ENCODE measurements at regions not wholly inside any gene's neighbourhood (a gene's known extent, or its start where the extent isn't known, plus 50 kb on each side); places are given as distances from the start of the nearest gene placed in this dataset.

DNA sequence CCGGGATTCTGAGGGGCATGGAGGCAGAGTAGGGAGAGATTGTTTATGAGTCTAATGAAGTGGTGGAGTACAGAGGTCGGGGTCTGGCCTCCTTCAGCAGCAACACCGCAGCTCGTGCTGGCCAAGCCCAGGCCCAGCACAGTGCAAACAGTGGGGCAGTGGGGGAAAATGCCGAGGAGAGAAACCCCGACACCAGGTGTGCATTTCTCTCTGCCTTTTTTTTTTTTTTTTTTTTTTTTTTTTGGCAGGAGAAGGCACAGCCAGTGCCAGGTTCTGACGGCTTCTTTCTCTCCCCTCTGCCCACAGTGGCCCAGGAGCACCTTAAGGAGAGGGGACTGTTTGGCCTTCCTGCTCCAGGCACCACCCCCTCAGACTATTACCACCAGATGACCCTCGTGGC, 219.3 kb downstream of the GLI2 start:
- H3K9me3 ChIP-seq = no peaks in the 10 kb centered on the region
- TF ChIP-seq POLR2A (IDR thresholded peaks at IDR 0.05) (no peak), EP300 (IDR thresholded peaks at IDR 0.05) (no peak)
- TF ChIP-seq, protein P1, sequence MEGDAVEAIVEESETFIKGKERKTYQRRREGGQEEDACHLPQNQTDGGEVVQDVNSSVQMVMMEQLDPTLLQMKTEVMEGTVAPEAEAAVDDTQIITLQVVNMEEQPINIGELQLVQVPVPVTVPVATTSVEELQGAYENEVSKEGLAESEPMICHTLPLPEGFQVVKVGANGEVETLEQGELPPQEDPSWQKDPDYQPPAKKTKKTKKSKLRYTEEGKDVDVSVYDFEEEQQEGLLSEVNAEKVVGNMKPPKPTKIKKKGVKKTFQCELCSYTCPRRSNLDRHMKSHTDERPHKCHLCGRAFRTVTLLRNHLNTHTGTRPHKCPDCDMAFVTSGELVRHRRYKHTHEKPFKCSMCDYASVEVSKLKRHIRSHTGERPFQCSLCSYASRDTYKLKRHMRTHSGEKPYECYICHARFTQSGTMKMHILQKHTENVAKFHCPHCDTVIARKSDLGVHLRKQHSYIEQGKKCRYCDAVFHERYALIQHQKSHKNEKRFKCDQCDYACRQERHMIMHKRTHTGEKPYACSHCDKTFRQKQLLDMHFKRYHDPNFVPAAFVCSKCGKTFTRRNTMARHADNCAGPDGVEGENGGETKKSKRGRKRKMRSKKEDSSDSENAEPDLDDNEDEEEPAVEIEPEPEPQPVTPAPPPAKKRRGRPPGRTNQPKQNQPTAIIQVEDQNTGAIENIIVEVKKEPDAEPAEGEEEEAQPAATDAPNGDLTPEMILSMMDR (IDR thresholded peaks at IDR 0.05) = no peak
- no peaks in the 10 kb centered on the region for H3K27me3 ChIP-seq
- DNase-seq = no peak
- peaks cover 11% of the 10 kb centered on the region for H3K4me1 ChIP-seq (ENCODE audit: insufficient read depth)
- H3K36me3 ChIP-seq = no peaks in the 10 kb centered on the region
- H3K27ac ChIP-seq = no peak overlapping the region
- intact Hi-C loops (cut with DNase I) = no loop called here
- no peak overlapping the region for H3K4me3 ChIP-seq
- 43 to 55% (median 51%) methylated on average over 8 of the region's 8 CpGs for WGBS, 3 donors

DNA sequence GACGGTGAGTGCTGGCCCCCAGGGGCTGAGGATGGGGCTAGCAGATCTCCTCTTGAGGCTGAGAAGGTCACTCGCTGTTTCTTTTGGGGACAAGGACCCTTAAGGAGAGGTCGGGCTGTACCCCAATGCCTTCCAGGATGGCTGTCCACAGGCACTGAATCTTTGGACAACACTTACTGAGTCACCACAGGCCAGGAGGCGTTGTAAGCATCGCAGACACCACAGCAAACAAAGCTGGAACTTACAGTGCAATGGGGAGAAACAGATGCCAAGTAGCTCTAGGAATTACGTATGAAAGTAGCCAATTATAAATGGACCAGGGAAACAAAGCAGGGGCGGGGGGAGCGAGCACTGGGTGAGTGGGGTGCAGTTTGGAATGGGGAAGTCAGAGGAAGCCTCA, 219.8 kb downstream of the GLI2 start:
- WGBS, 3 donors = 78 to 80% (median 78%) methylated on average over 8 of the region's 8 CpGs
- intact Hi-C loops (cut with DNase I) = no loop called here
- no peak overlapping the region for H3K4me3 ChIP-seq
- H3K36me3 ChIP-seq = no peaks in the 10 kb centered on the region
- H3K9me3 ChIP-seq = no peaks in the 10 kb centered on the region
- H3K27ac ChIP-seq = no peak overlapping the region
- no peak for DNase-seq
- TF ChIP-seq EP300 (IDR thresholded peaks at IDR 0.05) = no peak
- no peak for TF ChIP-seq POLR2A (IDR thresholded peaks at IDR 0.05)
- TF ChIP-seq, protein P1 (IDR thresholded peaks at IDR 0.05) = no peak
- no peaks in the 10 kb centered on the region for H3K27me3 ChIP-seq
- H3K4me1 ChIP-seq (ENCODE audit: insufficient read depth) = peaks cover 11% of the 10 kb centered on the region

DNA sequence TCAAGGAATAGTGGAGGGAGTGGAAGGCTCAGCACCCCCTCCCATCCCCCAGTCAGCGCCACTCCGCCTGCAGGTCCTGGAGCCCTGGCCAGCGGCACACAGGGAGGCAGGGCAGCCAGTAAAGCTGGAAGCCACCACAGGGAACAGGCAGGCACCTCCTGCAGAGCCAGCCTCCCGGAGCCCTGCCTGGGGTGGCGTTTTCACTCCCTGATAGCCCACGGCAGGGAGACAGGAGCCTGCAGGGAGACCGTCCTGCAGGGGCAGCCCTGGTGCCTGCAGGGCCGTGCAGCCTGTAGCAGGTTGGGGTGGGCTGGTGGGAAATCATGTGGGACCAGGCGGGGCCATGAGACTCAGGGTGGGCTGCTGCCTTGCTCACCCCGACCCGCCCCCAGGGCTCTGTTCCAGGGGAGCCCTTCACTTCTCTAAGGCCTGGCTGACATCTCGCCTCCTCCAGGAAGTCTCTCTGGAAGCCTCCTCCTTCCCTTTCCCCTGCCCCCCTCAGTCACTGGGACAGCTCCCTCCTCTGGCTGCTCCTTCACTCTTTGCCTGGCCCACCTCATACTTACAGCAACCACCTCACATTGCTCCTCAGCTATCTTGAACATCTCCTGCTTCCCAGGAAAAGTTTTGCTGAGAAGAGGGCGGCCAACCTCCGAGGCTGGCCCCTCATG, 221.0 kb downstream of the GLI2 start:
- WGBS, 3 donors = 89 to 95% (median 94%) methylated on average over 14 of the region's 14 CpGs
- DNase-seq = no peak
- intact Hi-C loops (cut with DNase I) = no loop called here

DNA sequence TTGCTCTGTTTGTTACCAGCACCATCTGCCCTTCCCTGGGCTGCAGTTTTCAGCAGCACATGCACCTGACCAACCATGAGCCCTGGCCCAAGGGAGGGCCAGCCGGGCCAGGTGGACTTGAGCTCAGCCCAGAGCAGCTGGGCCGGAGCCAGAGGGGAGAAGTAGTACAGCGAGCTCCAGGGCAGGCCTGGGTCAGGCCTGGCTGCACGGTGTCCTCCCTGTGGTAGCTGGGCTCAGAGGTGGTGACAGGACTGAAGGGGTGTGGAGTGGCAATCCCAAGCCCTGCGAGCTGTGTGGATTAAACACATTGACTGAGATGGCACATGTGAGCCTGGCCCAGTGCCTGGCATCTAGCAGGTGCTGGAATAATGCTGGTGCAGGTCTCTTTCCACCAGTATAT, 222.2 kb downstream of the GLI2 start:
- TF ChIP-seq, protein P1 (IDR thresholded peaks at IDR 0.05) = no peak
- TF ChIP-seq POLR2A (IDR thresholded peaks at IDR 0.05) (no peak), EP300 (IDR thresholded peaks at IDR 0.05) (no peak)
- Histone ChIP-seq H3K27me3 (no peaks in the 10 kb centered on the region), H3K36me3 (no peaks in the 10 kb centered on the region), H3K27ac (no peak overlapping the region), H3K4me3 (no peak overlapping the region), H3K9me3 (no peaks in the 10 kb centered on the region), H3K4me1 (ENCODE audit: insufficient read depth) (peaks cover 3% of the 10 kb centered on the region)
- intact Hi-C loops (cut with DNase I) = no loop called here
- no peak for DNase-seq
- 66 to 85% (median 80%) methylated on average over 5 of the region's 5 CpGs for WGBS, 3 donors

More for the DNA sequence above, 221.0 kb downstream of the GLI2 start:
- TF ChIP-seq POLR2A (IDR thresholded peaks at IDR 0.05) = no peak
- no peak for TF ChIP-seq EP300 (IDR thresholded peaks at IDR 0.05)
- TF ChIP-seq, protein P1 (IDR thresholded peaks at IDR 0.05) = no peak
- H3K4me1 ChIP-seq (ENCODE audit: insufficient read depth) = peaks cover 11% of the 10 kb centered on the region
- H3K9me3 ChIP-seq = no peaks in the 10 kb centered on the region
- no peak overlapping the region for H3K4me3 ChIP-seq
- H3K27me3 ChIP-seq = no peaks in the 10 kb centered on the region
- no peak overlapping the region for H3K27ac ChIP-seq
- H3K36me3 ChIP-seq = no peaks in the 10 kb centered on the region

Measured in ovary (tissue), 7 donors.